HepG2 (cell line): ENCODE measurements at regions not wholly inside any gene's neighbourhood (a gene's known extent, or its start where the extent isn't known, plus 50 kb on each side); places are given as distances from the start of the nearest gene placed in this dataset.

Experiments used
- ATAC-seq: fragments of 200-7000 bp; cut with Tn5 transposase; 3 replicates; pipeline ENCODE4 v1.9.1; 2020; ENCODE audit warnings: mild to moderate bottlenecking, moderate library complexity
- BruUV-seq: library from RNA; stranded (reverse); fragments of 400-500 nt; replicated peaks from 2 replicates; lab custom pipeline; 2021; lab: Mats Ljungman, UMichigan
- CTCF ChIA-PET: fragments of 300-600 bp; formaldehyde crosslinking; extraction: SDS; loops from one replicate; lab custom pipeline; 2021; ENCODE audit warnings: low total read pairs, inconsistent platforms, low intra/inter-chr PET ratio; lab: Yijun Ruan, JAX
- POLR2A ChIA-PET: fragments of 350-600 bp; sonication (Branson Sonifier 250); formaldehyde crosslinking; loops from one replicate; lab custom pipeline; 2020; ENCODE audit warnings: antibody characterized with exemption, inconsistent platforms; lab: Yijun Ruan, JAX
- DNase-seq: peaks from one replicate; pipeline ENCODE4 v3.0.0-alpha.2; 2015; ENCODE audit warnings: low spot score
- FAIRE-seq: peaks from 3 replicates; lab custom pipeline; 2011; peaks lifted over from hg19 to GRCh38; lab: Jason Lieb, UNC
- H2AFZ ChIP-seq: one replicate; pipeline ENCODE4 v1.6.1; 2011; ENCODE audit warnings: low read length, inconsistent platforms
- H3K27ac ChIP-seq: fragments of 300-600 bp; 3 replicates; pipeline ENCODE4 v1.8.0; 2011; ENCODE audit warnings: mixed run types, mild to moderate bottlenecking, mixed read lengths, low read length, inconsistent platforms; ENCODE audit not compliant: insufficient read depth; ENCODE audit errors: extremely low read length
- H3K27me3 ChIP-seq, 2 experiments: fragments of 200-600 bp in 1 of 2; 2 replicates in 1 of 2; 3 replicates in 1 of 2; pipeline versions ENCODE4 v1.6.0 to v1.8.0; 2011; ENCODE audit warnings: low read length in 2 of 2, mild to moderate bottlenecking in 2 of 2, moderate library complexity in 2 of 2, inconsistent platforms in 1 of 2; ENCODE audit not compliant: insufficient read depth in 2 of 2, control insufficient read depth in 1 of 2
- H3K36me3 ChIP-seq, 2 experiments: fragments of 200-600 bp in 1 of 2; replicated peaks in 1 of 2; 2 replicates in 1 of 2; 3 replicates in 1 of 2; pipeline versions ENCODE4 v1.5.1 to v1.8.0; 2011; ENCODE audit warnings: low read length in 2 of 2, inconsistent platforms in 1 of 2; ENCODE audit not compliant: insufficient read depth in 2 of 2, control insufficient read depth in 1 of 2
- H3K4me1 ChIP-seq: 2 replicates; pipeline ENCODE4 v1.5.1; 2012; ENCODE audit warnings: low read length, inconsistent platforms; ENCODE audit not compliant: insufficient read depth
- H3K4me2 ChIP-seq: 2 replicates; pipeline ENCODE4 v1.6.0; 2011; ENCODE audit warnings: low read depth, low read length, inconsistent platforms
- H3K4me3 ChIP-seq, 3 experiments: fragments of 200-600 bp in 1 of 3; sonication (generic), shearing (Covaris generic) in 1 of 3; replicated peaks in 1 of 3; 2 replicates each; pipeline ENCODE4 v1.5.1; 2011 to 2016; ENCODE audit warnings: low read length in 3 of 3, inconsistent platforms in 2 of 3, low read depth in 2 of 3, mild to moderate bottlenecking in 2 of 3, control low read depth in 1 of 3, mixed read lengths in 1 of 3; ENCODE audit not compliant: insufficient read depth in 1 of 3
- H3K79me2 ChIP-seq: one replicate; pipeline ENCODE4 v1.6.1; 2011; ENCODE audit warnings: low read length, inconsistent platforms; ENCODE audit not compliant: insufficient read depth
- H3K9ac ChIP-seq: 2 replicates; pipeline ENCODE4 v1.6.0; 2011; ENCODE audit warnings: mild to moderate bottlenecking, low read depth, low read length, inconsistent platforms; ENCODE audit not compliant: insufficient read depth
- H3K9me3 ChIP-seq: 2 replicates; pipeline ENCODE4 v1.5.1; 2012; ENCODE audit warnings: mild to moderate bottlenecking, low read length
- H4K20me1 ChIP-seq: 2 replicates; pipeline ENCODE4 v1.6.0; 2011; ENCODE audit warnings: inconsistent platforms, mild to moderate bottlenecking, low read length, moderate library complexity; ENCODE audit not compliant: insufficient read depth
- EEA1 ChIP-seq: sonication (generic); formaldehyde crosslinking; IDR thresholded peaks from 2 replicates; pipeline ENCODE4 v1.5.1; 2020; ENCODE audit warnings: mild to moderate bottlenecking, missing genetic modification reagents, borderline replicate concordance
- HNRNPH1 ChIP-seq: fragments of 200-400 bp; formaldehyde crosslinking; optimal IDR thresholded peaks from 2 replicates; pipeline ENCODE3; 2017; ENCODE audit warnings: mild to moderate bottlenecking, low read depth, low read length
- KLF15 ChIP-seq: sonication (generic); formaldehyde crosslinking; IDR thresholded peaks from 2 replicates; pipeline ENCODE4 v1.8.1; 2023; ENCODE audit warnings: borderline replicate concordance, mild to moderate bottlenecking, inconsistent platforms, missing genetic modification reagents, mixed read lengths
- NPAS2 ChIP-seq: sonication (generic); formaldehyde crosslinking; IDR thresholded peaks from 2 replicates; pipeline ENCODE4 v1.8.0; 2022; ENCODE audit warnings: mild to moderate bottlenecking, missing genetic modification reagents, borderline replicate concordance
- POLR2AphosphoS5 ChIP-seq: IDR thresholded peaks from 2 replicates; pipeline ENCODE4 v1.6.1; 2012; ENCODE audit warnings: low read depth, low read length
- RFX5 ChIP-seq: IDR thresholded peaks from 2 replicates; pipeline ENCODE4 v1.6.1; 2011; ENCODE audit warnings: low read depth, low read length, improper control_type of control experiment
- RFXAP ChIP-seq: sonication (generic); formaldehyde crosslinking; IDR thresholded peaks from 2 replicates; pipeline ENCODE4 v1.4.0; 2020; ENCODE audit warnings: missing genetic modification reagents, borderline replicate concordance
- SIX4 ChIP-seq: sonication (generic); formaldehyde crosslinking; IDR thresholded peaks from 2 replicates; pipeline ENCODE4 v1.4.0; 2020; ENCODE audit warnings: missing genetic modification reagents
- SRY ChIP-seq: sonication (generic); formaldehyde crosslinking; IDR thresholded peaks from 2 replicates; pipeline ENCODE4 v1.8.0; 2022; ENCODE audit warnings: mild to moderate bottlenecking, missing genetic modification reagents
- TCF7L2 ChIP-seq: IDR thresholded peaks from 2 replicates; pipeline ENCODE4 v1.6.1; 2011; ENCODE audit warnings: mild to moderate bottlenecking, low read depth, low read length, moderate library complexity
- ZBTB1 ChIP-seq: sonication (generic); formaldehyde crosslinking; IDR thresholded peaks from 2 replicates; pipeline ENCODE4 v1.4.0; 2020; ENCODE audit warnings: missing genetic modification reagents, borderline replicate concordance
- ZNF205 ChIP-seq: IDR thresholded peaks from 2 replicates; pipeline ENCODE4 v1.6.1; 2018; ENCODE audit warnings: missing biosample characterization, missing genetic modification reagents
- ZNF7 ChIP-seq: IDR thresholded peaks from 2 replicates; pipeline ENCODE4 v1.6.1; 2016; ENCODE audit warnings: missing biosample characterization, missing genetic modification reagents
- whole genome bisulfite sequencing: methylation state at CpG from one replicate; pipeline ENCODE4 v1.1.6; 2017; ENCODE audit warnings: low lambda C conversion rate; 5-methylcytosine and 5-hydroxymethylcytosine counted together
- in situ Hi-C: cut with HindIII; loops from 2 replicates; pipeline ENCODE4 v1.10.0; 2017; ENCODE audit warnings: low pct_unique_long_range_greater_than_20kb; ENCODE audit not compliant: extremely low pct_ligation_motif_present
- intact Hi-C: fragments of 100-400 bp; cut with micrococcal nuclease; formaldehyde crosslinking; loops from one replicate; pipeline ENCODE4 v1.10.0; 2022; ENCODE audit not compliant: unreplicated experiment
- TF ChIP-seq, protein P1 (sequence below): sonication (generic); formaldehyde crosslinking; IDR thresholded peaks from 2 replicates; pipeline ENCODE4 v1.4.0; 2020; ENCODE audit warnings: mild to moderate bottlenecking, missing genetic modification reagents
- TF ChIP-seq, protein P2 (sequence below): sonication (generic); formaldehyde crosslinking; IDR thresholded peaks from 2 replicates; pipeline ENCODE4 v1.9.0; 2022; ENCODE audit warnings: missing genetic modification reagents, mild to moderate bottlenecking, borderline replicate concordance
- TF ChIP-seq, protein P3 (sequence below): sonication (generic); formaldehyde crosslinking; conservative IDR thresholded peaks from 2 replicates; pipeline ENCODE4 v1.4.0; 2020; ENCODE audit warnings: missing genetic modification reagents
- TF ChIP-seq, protein P4 (sequence below): sonication (generic); formaldehyde crosslinking; IDR thresholded peaks from 2 replicates; pipeline ENCODE4 v1.4.0; 2020; ENCODE audit warnings: mild to moderate bottlenecking, missing genetic modification reagents

DNA sequence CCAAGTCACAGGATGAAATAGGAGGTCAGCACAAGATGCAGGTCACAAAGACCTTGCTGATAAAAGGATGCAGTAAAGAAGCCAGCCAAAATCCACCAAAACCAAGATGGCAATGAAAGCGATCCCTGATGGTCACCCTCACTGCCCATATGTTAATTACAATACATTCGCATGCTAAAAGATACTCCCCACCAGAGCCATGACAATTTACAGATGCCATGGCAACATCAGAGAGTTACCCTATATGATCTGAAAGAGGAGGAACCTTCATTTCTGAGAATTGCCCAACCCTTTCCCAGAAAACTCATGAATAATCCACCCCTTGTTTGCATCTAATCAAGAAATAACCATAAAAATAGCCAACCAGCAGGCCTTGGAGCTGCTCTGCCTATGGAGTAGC, 709.8 kb downstream of the METTL4 start:
- Histone ChIP-seq H3K9ac (no peak overlapping the region), H3K4me1 (no peaks in the 10 kb centered on the region), H2AFZ (no peak overlapping the region), H3K9me3 (peaks cover 36% of the 10 kb centered on the region), H3K4me2 (no peak overlapping the region), H3K27me3 (no peaks in the 10 kb centered on the region), H3K79me2 (no peaks in the 10 kb centered on the region), H3K4me3 (no peak overlapping the region)
- ATAC-seq, result no peak
- POLR2A ChIA-PET, result no interaction called here
- FAIRE-seq, result no peak
- in situ Hi-C loops, result no loop called here
- CTCF ChIA-PET, result no interaction called here
- WGBS, result 31% methylated on average over 2 of the region's 2 CpGs
- no peak for DNase-seq
- BruUV-seq, result no TSS peak
- TF ChIP-seq, protein P1, sequence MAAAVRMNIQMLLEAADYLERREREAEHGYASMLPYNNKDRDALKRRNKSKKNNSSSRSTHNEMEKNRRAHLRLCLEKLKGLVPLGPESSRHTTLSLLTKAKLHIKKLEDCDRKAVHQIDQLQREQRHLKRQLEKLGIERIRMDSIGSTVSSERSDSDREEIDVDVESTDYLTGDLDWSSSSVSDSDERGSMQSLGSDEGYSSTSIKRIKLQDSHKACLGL (CRISPR knock-in tag), result no peak
- no peak for TF ChIP-seq SIX4 (CRISPR knock-in tag)
- no peak for TF ChIP-seq RFXAP (CRISPR knock-in tag)
- no peak for TF ChIP-seq ZBTB1 (CRISPR knock-in tag)
- no peak for TF ChIP-seq TCF7L2
- no peak for TF ChIP-seq POLR2AphosphoS5
- TF ChIP-seq ZNF7, result no peak
- TF ChIP-seq, protein P2, sequence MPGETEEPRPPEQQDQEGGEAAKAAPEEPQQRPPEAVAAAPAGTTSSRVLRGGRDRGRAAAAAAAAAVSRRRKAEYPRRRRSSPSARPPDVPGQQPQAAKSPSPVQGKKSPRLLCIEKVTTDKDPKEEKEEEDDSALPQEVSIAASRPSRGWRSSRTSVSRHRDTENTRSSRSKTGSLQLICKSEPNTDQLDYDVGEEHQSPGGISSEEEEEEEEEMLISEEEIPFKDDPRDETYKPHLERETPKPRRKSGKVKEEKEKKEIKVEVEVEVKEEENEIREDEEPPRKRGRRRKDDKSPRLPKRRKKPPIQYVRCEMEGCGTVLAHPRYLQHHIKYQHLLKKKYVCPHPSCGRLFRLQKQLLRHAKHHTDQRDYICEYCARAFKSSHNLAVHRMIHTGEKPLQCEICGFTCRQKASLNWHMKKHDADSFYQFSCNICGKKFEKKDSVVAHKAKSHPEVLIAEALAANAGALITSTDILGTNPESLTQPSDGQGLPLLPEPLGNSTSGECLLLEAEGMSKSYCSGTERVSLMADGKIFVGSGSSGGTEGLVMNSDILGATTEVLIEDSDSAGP (CRISPR knock-in tag), result no peak
- no peak for TF ChIP-seq KLF15 (CRISPR knock-in tag)
- TF ChIP-seq HNRNPH1, result no peak
- no peak for TF ChIP-seq EEA1 (CRISPR knock-in tag)
- TF ChIP-seq NPAS2, result no peak
- TF ChIP-seq, protein P3, sequence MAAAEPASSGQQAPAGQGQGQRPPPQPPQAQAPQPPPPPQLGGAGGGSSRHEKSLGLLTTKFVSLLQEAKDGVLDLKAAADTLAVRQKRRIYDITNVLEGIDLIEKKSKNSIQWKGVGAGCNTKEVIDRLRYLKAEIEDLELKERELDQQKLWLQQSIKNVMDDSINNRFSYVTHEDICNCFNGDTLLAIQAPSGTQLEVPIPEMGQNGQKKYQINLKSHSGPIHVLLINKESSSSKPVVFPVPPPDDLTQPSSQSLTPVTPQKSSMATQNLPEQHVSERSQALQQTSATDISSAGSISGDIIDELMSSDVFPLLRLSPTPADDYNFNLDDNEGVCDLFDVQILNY (CRISPR knock-in tag), result no peak
- no peak for TF ChIP-seq RFX5
- no peak for TF ChIP-seq ZNF205 (CRISPR knock-in tag)
- TF ChIP-seq, protein P4, sequence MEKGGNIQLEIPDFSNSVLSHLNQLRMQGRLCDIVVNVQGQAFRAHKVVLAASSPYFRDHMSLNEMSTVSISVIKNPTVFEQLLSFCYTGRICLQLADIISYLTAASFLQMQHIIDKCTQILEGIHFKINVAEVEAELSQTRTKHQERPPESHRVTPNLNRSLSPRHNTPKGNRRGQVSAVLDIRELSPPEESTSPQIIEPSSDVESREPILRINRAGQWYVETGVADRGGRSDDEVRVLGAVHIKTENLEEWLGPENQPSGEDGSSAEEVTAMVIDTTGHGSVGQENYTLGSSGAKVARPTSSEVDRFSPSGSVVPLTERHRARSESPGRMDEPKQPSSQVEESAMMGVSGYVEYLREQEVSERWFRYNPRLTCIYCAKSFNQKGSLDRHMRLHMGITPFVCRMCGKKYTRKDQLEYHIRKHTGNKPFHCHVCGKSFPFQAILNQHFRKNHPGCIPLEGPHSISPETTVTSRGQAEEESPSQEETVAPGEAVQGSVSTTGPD, result no peak
- no peak for TF ChIP-seq SRY
- TF ChIP-seq, all 625 proteins: peak for 0
- Histone ChIP-seq H3K36me3 (no peaks in the 10 kb centered on the region), H4K20me1 (no peaks in the 10 kb centered on the region), H3K27ac (no peak overlapping the region)
- intact Hi-C loops, result no loop called here
